ENCODE measurements at regions not wholly inside any gene's neighbourhood (a gene's known extent, or its start where the extent isn't known, plus 50 kb on each side); places are given as distances from the start of the nearest gene placed in this dataset.

DNA sequence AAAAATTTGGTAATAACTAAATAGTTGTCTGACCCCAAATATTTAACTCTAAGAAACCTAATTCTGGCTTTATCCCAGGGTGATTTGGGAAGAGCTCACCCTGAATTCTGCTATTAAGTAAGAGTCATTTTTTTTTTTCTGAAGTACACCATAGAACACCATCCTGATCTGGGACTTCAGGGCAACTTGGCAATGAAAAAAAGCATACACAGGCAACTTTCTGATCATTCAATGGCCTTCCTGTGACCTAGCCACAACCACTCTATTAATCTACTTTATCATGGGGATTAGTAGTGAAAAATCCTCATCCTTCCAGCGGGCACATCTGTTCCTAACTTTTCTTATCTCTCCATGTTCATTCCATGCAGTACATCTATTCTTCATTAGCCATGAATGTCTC, 333.2 kb upstream of the MAD2L1 start:
- no peak overlapping the region for H3K4me3 ChIP-seq
- H3K27ac ChIP-seq = no peak overlapping the region
- H3K27me3 ChIP-seq = no peaks in the 10 kb centered on the region
- TF ChIP-seq, protein P1, sequence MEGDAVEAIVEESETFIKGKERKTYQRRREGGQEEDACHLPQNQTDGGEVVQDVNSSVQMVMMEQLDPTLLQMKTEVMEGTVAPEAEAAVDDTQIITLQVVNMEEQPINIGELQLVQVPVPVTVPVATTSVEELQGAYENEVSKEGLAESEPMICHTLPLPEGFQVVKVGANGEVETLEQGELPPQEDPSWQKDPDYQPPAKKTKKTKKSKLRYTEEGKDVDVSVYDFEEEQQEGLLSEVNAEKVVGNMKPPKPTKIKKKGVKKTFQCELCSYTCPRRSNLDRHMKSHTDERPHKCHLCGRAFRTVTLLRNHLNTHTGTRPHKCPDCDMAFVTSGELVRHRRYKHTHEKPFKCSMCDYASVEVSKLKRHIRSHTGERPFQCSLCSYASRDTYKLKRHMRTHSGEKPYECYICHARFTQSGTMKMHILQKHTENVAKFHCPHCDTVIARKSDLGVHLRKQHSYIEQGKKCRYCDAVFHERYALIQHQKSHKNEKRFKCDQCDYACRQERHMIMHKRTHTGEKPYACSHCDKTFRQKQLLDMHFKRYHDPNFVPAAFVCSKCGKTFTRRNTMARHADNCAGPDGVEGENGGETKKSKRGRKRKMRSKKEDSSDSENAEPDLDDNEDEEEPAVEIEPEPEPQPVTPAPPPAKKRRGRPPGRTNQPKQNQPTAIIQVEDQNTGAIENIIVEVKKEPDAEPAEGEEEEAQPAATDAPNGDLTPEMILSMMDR (IDR thresholded peaks at IDR 0.05) = no peak
- TF ChIP-seq POLR2A (IDR thresholded peaks at IDR 0.05) = no peak
- H3K36me3 ChIP-seq = no peaks in the 10 kb centered on the region
- H3K9me3 ChIP-seq = no peaks in the 10 kb centered on the region
- H3K4me1 ChIP-seq = no peaks in the 10 kb centered on the region
- ATAC-seq = no peak
- intact Hi-C loops (cut with DNase I) = no loop called here
- 29% methylated on average over 1 of the region's 1 CpG for WGBS (ENCODE audit: insufficient coverage, low coverage, low lambda C conversion rate, missing lambda C conversion rate)
- DNase-seq = no peak

DNA sequence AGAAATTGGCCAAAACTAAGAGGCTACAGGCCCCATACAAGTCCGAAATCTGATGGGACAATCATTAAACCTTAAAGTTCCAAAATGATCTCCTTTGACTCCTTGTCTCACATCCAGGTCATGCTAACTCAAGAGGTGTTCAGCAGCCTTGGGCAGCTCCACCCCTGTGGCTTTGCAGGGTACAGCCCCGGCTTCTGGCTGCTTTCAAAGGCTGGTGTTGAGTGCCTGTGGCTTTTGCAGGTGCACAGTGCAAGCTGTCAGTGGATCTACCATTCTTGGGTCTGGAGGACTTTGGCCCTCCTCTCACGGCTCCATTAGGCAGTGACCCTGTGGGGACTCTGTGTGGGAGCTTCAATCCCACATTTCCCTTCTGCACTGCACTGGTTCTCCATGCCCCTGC, 329.1 kb upstream of the MAD2L1 start:
- intact Hi-C loops (cut with DNase I) = no loop called here
- Histone ChIP-seq H3K36me3 (no peaks in the 10 kb centered on the region), H3K9me3 (no peaks in the 10 kb centered on the region), H3K27ac (no peak overlapping the region), H3K4me1 (no peaks in the 10 kb centered on the region), H3K27me3 (no peaks in the 10 kb centered on the region), H3K4me3 (no peak overlapping the region)
- ATAC-seq (no peak), DNase-seq (no peak)
- TF ChIP-seq POLR2A (IDR thresholded peaks at IDR 0.05) = no peak
- TF ChIP-seq, protein P1 (IDR thresholded peaks at IDR 0.05) = no peak
- WGBS (ENCODE audit: insufficient coverage, low coverage, low lambda C conversion rate, missing lambda C conversion rate) = 44% methylated on average over 1 of the region's 3 CpGs

DNA sequence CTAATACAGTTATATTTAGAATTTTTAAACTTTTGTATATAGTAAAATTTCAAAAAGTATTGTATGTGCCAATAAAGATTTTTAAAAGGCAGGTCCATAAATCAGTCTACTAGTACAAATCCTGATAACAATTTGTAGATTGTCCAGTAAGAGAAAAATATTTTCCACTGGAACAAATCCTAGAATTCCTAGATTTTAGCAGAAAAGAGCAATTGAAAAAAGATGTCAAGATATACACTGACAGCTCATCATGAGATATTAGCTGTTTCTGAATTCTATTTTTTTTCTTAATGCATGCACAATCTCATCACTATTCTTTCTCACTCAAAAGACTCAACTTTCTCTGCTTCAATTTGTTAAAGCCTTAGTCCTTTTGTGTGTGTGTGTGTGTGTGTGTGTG, 289.2 kb upstream of the MAD2L1 start:
- Histone ChIP-seq H3K4me3 (no peak overlapping the region), H3K36me3 (no peaks in the 10 kb centered on the region), H3K4me1 (no peaks in the 10 kb centered on the region), H3K9me3 (no peaks in the 10 kb centered on the region), H3K27me3 (no peaks in the 10 kb centered on the region), H3K27ac (no peak overlapping the region)
- no peak for ATAC-seq
- DNase-seq = no peak
- intact Hi-C loops (cut with DNase I) = no loop called here
- no peak for TF ChIP-seq POLR2A (IDR thresholded peaks at IDR 0.05)
- TF ChIP-seq, protein P1 (IDR thresholded peaks at IDR 0.05) = no peak

DNA sequence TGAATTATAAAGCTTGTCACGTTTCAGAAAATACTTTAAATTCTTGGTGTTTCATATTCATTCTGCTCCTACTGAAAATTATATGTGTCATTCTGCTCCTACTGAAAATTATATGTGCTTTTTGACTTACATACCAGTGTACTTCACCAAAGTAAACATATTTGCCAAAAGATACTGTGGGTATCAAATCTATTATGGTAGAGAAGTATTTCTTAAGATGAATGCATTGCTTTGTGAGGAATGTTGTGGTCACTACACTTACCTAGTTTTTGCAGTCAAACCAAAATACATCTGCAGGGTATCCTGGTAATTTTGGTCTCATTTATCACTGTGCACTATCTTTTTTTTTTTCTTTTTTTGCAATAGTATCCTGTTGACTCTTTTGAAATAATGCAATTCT, 287.7 kb upstream of the MAD2L1 start:
- Histone ChIP-seq H3K4me1 (no peaks in the 10 kb centered on the region), H3K4me3 (no peak overlapping the region), H3K27me3 (no peaks in the 10 kb centered on the region), H3K27ac (no peak overlapping the region), H3K36me3 (no peaks in the 10 kb centered on the region), H3K9me3 (no peaks in the 10 kb centered on the region)
- ATAC-seq (no peak), DNase-seq (no peak)
- no peak for TF ChIP-seq POLR2A (IDR thresholded peaks at IDR 0.05)
- TF ChIP-seq, protein P1 (IDR thresholded peaks at IDR 0.05) = no peak
- 30% methylated on average over 1 of the region's 1 CpG for WGBS (ENCODE audit: insufficient coverage, low coverage, low lambda C conversion rate, missing lambda C conversion rate)
- intact Hi-C loops (cut with DNase I) = no loop called here

DNA sequence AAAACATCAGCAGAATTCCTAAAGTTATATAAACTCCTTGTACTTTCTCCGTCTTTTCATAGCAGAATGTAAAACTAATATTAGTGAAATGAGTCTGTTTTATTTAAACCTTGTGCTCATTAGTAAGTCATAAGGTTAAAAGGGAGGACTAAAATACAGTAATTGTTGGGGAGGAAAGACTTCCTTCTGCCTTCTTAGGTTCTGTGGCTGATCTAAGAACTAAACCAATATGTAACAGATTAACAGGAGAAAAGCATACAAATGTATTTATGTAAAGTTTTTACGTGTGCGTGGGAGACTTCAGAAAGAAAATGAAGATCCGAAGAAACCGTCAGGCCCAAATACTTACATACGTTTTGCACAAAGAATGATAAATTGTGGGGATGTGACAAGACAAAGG, 286.6 kb upstream of the MAD2L1 start:
- no peaks in the 10 kb centered on the region for H3K27me3 ChIP-seq
- H3K4me3 ChIP-seq = no peak overlapping the region
- no peaks in the 10 kb centered on the region for H3K4me1 ChIP-seq
- DNase-seq (no peak), ATAC-seq (no peak)
- 68% methylated on average over 6 of the region's 6 CpGs for WGBS (ENCODE audit: insufficient coverage, low coverage, low lambda C conversion rate, missing lambda C conversion rate)
- no peaks in the 10 kb centered on the region for H3K36me3 ChIP-seq
- no peak overlapping the region for H3K27ac ChIP-seq
- TF ChIP-seq POLR2A (IDR thresholded peaks at IDR 0.05) = no peak
- TF ChIP-seq, protein P1 (IDR thresholded peaks at IDR 0.05) = no peak
- intact Hi-C loops (cut with DNase I) = no loop called here
- no peaks in the 10 kb centered on the region for H3K9me3 ChIP-seq

Data from right lobe of liver (tissue), 6 donors.